HG03571 (cell line): ENCODE measurements at regions not wholly inside any gene's neighbourhood (a gene's known extent, or its start where the extent isn't known, plus 50 kb on each side); places are given as distances from the start of the nearest gene placed in this dataset.

Source experiments
- ATAC-seq: cut with Tn5 transposase; IDR thresholded peaks from one replicate; pipeline ENCODE4 v1.9.1; 2021; ENCODE audit not compliant: unreplicated experiment

DNA sequence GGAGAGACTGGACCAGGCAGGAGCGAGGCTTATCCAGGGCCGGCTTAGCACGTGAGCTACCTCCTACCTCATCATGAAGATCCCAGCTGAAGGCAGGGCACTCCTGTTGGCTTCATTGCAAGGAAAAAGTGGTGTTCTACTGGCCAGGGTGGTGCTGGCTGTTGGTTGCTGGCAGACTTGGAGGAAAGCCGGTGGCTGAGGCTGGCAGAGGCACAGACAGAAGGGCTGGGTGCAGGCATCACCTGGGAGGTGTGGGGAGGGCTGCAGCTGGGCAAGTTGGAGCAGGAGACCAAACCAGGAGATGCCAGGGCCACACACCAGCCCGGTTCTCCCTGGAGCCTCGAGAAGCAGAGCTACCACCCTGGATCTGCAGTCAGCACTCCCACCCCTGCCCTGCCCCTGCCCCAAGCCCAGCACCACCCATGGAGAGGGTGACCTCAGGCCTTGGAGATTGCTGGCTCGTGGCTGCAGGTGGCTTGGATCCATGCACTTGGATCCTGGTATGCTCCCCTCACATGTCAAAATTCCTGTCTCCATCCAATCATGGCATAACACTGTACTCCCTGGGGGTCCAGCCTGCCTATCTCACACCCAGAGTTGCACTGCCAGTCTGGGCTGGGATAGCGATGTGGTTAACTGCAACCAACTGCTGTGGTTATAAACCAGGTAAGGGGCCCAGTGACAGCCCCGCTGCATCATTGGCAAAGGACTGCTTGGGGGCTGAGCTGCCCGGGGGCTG lies 49.7 kb downstream of the GLI2 start:
- ATAC-seq = no peak

DNA sequence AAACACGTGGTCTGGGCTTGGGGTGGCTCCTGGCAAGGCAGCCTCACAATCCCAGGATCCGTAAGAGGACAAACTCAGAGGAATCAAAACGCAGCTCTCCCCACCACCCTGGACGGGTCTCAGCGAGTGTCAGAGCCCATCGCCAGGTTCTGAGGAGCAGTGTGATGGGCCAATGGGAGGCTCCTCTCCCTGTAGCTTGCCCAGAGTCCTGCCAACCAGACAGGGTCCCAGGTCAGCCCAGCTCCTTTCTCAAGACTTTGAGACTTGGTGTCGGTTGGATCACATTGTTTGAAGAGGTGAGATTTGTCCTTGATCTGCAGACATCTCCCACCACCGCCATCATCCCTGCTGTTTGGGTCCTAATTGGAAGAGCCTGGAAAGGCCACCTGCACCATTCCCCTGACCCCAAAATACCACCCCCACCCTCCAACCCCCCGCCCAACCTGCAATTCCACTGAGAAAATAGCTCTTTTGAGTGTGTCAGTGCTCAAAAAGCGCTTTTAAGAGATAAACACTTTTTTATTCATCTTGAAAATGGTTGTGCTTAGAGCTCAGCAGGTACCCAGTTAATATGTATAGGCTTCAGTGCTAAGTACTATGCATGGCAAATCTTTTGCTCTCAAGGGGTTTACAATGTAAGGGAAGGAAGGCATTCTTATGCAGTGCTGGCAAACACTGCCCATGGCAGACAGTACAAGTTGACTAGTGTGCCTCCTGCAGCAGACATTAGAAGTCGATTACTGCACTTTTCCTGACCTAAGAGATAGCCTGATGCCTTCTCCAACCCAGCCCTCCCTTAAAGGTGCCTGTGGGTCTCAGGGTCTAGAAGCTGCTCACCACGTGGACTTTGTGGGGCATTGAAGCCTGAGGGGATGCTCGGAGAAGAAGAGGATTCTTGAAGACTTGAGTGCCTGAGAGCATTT lies 50.6 kb downstream of the GLI2 start:
- ATAC-seq = no peak

DNA sequence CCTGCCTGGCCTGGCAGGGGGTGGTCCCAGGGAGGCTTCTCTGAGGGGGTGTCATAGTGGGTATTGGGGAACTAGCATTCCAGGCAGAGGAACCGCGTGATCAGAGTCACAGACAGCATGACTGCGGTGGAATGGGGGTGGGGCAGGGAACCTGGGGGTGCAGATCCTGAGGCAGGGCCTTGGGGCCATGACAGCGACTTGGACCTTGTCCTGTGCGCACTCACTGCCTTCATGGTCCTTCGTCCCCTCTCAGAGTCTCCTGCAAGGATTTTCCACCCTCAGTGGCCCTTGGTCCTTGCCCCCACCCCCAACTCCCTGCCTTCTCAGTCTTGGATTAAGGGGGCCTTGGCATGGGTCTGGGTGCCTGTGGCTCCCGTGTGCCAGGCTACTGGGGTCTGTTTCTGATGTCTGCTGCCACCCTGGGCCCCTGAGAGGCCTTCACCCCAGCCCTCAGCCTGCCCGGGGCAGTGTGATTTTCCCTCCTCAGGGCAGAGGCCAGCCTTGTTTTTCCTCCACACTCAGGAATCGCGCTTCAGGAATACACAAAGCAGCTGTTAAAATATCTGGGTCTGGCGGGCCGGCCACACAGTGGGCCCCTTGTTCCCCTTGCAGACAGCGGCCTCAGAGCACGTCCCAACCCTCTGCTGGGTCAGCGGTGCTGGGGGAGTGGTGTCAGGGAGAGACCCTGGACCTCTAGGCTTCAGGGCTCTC lies 51.6 kb downstream of the GLI2 start:
- ATAC-seq = no peak

DNA sequence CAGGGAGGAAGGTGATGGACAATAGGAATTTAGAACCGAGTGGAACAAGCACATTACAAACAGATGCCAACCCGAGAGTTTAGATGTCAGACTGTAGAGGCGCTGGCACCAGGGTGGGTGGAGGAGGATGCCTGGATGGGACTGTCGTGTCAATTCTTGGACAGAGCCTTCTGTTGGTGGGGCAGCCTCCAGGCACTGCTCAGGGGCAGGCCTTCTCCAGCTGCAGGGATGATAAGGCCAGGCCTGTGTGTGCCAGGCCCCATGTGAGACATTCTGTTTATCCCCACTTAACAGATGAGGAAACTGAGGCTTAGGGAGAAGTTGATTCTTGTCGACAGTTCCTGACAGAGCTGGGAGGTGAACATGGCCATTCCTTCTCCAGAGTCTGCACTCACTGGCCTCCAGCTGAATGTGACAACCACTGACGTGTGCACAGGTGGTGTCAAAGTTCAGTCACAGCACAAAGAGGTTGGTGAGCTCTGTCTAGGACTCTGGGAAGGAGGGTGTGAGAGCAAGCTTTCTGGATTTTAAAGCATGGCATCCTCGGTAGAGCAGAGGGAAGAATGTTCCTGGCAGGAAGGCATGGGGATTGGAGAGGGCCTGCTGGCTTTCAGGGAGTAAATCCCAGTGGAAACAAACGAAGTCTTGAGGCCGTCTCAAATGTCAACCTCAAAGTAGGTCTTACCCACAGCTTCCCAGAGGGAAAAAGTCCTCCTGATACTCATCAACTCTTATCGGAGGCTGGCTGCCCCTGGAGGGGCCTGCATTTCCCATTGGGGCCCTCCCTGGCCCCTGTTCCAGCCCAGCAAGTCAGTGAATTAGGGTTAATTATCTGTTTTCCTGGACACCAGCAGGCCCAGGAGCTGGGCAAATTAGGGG lies 52.4 kb downstream of the GLI2 start:
- no peak for ATAC-seq

DNA sequence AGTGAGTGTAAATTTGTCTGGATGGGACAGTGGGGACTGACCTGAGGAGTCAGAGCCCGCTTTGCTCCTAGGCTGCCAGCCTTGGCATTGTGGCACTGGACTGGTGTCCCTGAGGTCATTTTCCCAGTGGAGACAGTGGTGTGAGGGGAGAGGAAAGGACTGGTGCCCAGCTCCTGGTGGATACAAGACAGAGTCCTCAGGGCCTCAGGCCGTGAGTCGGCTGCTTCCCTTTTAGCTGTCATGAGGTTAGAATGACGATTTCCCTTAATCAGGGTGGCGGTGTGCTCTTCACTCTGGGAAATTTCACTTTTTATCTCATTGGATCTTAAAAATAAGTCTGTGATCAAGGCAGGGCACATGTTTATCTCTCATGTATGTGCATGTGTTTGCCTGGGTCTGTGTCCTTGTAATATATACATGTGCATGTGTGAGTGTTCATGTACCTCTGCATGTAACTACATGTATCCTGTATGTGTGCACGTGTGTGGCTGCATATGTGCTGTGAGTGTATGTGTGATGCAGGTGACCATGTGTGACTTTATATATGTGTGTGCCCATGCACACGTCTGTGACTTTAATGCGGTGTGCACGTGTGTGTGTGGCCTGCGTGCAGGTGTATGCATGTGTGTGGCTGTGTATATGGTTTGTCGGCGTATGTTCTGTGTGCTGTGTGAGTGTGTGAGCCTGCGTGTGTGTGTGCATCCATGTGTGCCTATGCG lies 55.7 kb downstream of the GLI2 start:
- no peak for ATAC-seq

DNA sequence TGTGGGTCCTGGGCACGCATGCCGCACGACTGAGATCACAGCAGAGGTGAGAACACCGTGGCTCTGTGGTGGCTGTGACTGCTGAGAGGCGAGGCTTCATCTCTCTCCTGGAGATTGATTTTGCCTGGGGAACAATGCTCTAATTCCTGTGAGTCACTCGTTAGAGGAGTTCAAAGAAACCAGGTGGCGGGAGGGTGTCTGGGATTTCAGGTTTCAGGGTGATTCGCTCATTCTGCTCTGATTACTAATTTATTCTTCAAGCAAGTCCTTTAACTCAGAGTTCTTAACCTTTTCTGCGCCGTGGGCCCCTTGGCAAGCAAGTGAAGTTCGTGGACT lies 56.3 kb downstream of the GLI2 start:
- no peak for ATAC-seq

DNA sequence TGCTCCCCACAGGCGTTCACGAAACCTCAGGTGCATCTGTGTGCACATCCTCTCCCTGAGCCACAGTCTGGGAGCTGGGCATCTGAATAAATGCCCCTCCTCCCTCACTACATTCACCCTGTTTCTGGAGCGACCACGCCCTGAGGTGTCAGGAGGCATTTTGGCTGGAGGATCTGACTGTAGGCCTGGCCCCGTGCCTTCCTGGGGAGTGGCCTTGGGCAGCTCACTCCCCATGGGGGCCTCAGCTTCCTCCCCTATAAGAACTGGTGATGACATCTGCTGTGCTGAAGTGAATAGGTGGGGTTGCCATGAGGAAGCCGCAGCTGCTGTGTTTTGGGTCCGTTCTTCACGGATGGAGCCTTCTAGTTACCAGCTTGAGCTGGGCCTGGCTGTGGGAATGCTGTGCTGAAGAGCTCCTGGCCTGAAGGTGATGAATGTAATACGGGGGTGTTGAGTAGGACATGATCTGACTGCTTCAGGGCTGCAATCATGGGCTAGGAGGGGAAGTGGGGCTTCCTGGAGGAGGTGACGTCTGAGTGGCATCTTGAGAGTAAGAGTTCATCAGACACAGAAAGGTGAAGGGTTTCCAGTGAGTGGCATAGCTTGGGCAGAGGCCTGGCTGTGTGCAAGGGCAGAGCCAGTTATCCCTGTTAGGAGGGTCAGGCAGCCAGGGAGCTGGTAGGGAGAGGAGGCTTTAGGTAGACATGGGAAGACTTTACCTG lies 58.2 kb downstream of the GLI2 start:
- ATAC-seq = no peak

DNA sequence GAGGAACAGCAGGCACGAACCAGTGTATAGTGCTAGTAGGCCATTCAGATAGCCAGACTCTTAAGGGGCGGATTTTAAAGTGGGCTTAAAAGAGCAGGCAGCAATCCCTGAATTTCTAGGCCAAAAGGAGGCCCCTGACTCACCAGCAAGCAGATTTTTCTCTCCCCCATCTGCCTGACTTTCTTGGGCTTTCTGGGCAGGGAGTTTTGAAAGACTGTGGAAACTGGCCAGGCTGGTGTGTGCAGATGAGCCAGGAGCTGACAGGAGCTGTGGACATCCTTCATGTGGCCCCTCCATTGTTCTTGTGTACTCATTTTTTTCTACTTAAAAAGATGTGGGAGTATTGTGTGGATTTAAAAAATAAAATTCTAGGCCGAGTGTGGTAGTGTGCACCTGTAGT lies 59.0 kb downstream of the GLI2 start:
- ATAC-seq = no peak

DNA sequence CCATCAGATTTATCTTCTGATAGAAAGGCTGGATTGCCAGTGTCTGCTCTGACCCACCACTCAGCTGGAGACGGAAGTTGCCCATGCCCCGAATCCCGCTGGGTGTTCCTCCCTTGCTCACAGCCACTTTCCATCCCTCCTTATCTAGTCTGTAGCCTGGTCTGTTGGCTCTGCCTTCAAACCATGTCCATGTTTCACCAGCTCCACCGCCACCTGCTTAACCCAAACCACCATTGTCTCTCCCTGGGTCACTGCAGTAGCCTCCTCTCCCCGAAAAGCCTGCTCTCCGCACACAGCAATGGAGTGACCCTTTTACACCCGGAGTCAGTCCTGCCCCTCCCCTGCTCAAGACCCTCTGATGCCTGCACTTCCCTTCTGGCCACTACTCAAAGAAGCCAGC lies 60.4 kb downstream of the GLI2 start:
- no peak for ATAC-seq

DNA sequence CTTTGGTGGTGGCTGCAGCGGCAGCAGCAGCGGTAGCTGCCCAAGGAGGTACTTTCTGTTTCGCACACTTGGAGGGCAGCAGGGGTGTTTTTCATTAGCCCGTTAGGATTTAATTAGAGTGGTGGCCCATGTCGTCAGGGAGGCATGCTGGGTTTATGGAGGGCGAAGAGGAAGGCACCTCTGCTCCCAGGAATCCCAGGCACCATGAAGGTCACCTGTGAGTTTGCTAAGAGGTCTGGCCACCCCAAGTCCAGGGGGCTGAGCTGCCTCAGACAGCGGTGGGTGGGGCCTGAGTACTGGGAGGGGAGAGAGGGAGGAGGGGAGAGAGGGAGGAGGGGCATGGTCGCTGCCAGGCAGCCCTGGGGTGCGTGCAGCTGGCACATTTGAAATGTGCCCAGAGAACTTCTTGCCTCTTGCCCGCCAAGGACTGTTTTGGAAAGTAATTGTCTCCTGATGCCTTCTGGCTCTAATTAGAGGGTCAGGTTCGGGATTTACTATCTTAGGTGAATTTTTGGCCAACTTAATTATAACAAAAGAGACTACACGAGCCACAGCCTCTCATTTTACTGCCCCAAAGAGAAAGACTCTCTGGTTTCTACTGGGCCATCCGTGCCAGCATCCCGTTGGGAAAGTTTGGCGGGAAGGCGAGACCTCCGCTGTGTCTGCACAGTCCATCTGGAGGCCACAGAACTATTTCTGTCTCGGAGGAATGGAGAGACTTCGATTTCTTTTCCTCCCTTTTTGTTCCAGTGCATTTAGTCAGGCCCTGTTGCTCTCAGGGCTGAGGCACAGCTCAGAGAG lies 62.0 kb downstream of the GLI2 start:
- no peak for ATAC-seq

DNA sequence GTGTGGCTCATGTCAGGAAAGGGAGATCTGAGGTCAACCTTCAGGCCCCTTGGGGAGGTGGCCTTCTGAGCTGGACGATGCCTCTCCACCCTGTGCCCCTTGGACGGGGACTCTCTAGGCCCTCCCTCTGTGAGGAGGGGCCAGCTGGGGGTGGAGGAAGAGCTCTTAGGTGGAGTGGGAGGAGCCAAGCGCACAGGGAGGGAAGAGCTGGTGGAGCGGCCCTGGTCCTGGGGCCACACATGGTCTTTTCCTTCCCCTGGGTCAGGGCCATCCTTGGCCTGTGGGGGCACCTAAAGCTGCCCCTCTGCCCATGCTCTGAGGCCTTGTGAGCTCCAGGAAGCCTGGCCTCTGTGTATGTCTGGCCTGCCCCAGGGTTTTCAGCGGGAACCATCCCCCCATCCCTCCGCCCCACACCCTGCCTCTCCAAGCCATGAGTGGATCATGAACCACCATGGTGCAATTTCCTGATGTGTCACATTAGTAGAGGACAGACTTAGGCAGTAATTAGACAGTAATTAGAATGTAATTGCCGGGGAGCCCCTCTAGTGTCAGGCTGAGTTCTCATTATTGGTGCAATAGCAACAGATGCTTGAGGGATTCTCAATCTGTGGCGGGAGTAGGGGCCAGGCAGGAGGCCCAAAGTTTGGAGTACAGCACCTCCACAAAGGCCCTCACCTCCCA lies 63.0 kb downstream of the GLI2 start:
- no peak for ATAC-seq

DNA sequence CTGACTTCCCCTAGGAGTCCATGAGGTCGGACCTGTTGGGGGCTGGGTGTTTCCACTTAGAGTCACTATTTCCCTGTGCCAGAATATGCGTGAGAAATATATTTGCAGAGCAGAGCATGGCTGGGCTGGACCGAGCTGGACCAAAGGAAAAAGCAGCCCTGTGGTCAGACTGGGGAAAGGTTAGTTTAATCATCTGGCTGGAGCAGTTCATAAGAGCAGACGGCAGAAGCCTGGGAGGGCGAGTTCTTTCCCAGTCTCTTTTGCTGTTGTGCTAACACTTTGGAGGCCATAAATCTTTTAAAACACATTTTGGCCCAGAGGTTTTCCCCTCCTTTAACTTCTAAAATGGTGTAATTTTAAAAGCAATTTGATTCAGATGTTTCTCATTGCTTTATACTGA lies 66.5 kb downstream of the GLI2 start:
- no peak for ATAC-seq

DNA sequence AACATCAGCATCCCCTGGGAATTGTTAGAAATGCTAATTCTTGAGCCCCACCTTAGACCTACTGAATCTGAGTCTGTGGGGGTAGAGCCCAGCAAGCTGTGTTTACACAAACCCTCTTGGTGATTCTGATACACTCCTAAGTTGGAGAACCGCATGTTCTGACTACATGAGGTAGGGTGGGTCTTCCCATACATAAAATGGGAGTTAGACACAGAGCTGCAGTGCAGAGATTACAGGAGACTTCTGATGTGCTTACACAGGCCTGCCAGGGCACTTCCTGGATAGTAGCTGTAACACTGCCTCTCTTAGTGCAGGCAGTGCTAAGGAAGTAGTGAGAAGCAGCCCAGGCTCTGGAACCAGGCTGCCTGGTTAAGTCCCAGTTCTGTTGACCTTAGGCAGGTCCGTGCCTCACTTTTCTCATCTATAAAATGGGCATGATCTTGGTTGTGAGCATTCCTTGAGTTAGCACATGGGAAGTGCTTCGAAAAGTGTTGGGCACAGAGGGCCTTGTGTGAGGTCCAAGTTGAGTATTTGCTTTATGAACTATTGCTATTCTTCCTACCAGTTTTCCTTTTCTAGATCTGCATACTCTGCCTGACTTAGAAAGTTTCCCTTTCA lies 67.3 kb downstream of the GLI2 start:
- no peak for ATAC-seq

DNA sequence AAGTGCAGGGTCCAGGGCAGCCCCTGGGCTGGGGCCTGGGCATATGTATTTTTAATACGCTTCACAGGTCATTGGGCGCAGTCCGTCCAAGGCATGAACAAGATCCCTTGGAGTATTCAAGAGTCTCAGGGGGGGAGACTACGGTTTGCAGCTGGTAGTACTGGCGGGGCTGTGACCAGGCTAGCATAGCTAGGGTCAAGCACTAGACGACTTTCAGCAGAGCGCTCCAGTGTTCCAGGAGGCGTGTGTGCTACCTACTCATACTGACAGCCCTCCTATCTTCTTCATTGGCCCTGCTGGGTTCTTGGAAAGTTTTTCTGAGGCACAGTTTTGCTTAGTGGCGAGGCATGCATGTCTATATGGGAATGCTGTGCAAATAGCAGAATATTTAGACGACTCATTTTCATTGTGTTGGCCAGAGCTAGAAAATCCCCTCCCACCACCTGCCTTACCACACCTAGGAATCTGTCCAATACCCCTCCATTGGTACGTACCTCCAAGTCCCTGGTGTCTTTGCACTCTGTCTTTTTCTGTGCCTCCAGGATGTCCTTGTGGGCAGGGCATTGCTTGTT lies 68.2 kb downstream of the GLI2 start:
- ATAC-seq = no peak

DNA sequence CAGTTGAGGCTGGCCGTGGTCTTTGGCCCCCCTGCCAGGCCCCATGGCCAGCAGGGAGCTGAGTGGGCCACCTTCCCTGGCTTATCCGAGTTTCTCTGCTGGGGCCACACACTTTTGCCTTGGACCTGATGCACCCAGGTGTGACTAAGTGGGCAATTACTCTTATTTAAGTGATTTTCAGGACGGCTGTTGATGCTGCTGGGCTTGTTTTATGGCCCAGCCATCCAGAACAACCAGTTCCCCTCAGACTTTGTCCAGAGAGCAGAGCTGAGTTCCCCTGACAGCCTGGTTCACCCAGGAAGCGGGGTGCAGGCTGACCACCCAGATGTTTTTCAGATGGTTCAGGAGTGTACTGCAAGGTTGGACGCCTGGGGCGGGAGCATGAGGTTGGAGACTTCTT lies 68.8 kb downstream of the GLI2 start:
- ATAC-seq = no peak

DNA sequence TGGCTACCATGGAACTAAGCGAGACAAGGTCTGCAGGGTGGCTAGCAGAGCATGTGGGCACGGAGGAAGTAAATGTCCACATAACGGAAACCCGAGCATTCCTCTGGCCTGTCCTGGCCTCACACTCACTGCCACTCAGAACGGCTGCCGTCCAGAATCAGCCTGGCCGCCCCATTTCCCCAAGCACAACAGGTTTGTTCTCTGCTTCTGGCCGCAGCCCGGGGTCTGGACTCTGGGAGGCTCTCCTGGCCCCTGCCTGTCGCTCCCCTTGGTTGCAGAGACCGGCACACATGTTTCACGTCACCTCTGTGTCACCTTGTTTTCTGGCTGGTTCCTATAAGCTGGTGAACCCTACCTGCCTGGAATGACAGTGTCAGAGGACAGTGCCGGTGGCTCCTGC lies 69.3 kb downstream of the GLI2 start:
- no peak for ATAC-seq

DNA sequence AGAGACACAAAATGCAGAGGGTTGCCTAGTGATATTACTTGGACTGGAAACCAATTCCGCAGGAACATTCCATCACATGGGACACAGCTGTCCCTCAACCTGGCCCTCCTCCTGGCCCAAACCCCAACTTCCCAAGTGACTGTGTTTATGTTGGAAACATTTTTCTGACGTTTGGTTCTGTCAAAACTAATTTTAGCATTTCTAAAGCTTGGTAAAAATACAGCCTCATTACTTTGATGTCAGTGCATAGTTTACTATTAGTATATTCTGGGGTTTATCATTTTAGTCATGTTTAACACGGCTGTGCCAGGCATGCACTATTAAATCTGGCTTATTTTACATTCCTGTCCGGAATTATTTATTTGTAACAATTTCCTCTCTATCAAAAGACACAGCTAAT lies 69.9 kb downstream of the GLI2 start:
- ATAC-seq = no peak
